DMS114 treated with DMSO at 0.1 percent for 48 hours (cell line): ENCODE measurements at regions not wholly inside any gene's neighbourhood (a gene's known extent, or its start where the extent isn't known, plus 50 kb on each side); places are given as distances from the start of the nearest gene placed in this dataset.
"Not testable (repeated sequence)": the region's sequence is repeated elsewhere in the genome, so short reads cannot be mapped to it uniquely, and the experiment has no call there.

ENCODE experiments used
- DNase-seq: peaks from one replicate; lab custom pipeline; 2025; ENCODE audit not compliant: unreplicated experiment; lab: John Stamatoyannopoulos, UW

GRCh38 chrX:96502507-96502906, 182.1 kb upstream of the DIAPH2 start:
- no peak for DNase-seq

DNA sequence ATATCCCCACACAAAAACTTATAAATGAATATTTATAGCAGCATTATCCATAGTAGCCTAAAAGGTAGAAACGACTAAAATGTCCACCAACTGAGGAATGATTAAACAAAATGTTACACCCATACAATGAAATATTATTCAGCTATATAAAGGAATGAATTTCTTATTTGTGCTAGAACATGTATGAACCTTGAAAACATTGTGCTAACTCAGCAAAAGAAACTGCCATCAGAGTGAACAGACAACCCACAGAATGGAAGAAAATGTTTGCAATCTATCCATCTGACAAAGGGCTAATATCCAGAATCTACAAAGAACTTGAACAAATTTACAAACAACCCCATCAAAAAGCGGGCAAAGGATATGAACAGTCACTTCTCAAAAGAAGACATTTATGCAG, 155.3 kb upstream of the DIAPH2 start:
- DNase-seq, result not testable (repeated sequence)

DNA sequence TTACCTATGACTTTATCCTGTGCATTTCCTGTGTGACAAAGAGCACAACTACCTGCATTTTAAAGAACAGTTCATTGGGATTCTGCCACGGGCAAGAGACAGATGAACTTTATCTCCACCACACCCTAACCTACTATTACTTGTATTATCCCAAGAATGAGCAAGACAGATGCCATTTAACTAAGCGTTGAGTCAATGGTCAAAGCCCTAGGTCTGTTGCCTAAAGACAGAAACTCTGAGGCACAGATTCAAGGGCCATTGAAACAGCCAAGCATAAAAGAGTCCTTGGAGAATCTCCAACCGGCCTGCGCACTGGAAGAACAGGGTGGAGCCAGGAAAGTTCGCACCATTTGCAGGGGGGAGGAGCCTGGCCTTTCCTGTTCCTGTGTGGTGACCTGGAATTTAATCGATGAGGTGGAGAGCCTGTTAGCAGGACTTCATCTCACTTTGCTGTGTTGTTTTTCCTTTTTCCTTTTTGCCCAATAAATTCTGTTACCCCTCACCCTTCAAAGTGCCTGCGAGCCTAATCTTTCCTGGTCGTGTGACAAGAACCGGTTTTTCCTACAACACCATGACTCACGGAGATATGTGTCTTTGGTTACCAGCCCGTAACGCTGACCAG, 146.4 kb upstream of the DIAPH2 start:
- no peak for DNase-seq

- no peak for DNase-seq
Measured at GRCh38 chrX:96540111-96540631, 144.5 kb upstream of the DIAPH2 start.

DNA sequence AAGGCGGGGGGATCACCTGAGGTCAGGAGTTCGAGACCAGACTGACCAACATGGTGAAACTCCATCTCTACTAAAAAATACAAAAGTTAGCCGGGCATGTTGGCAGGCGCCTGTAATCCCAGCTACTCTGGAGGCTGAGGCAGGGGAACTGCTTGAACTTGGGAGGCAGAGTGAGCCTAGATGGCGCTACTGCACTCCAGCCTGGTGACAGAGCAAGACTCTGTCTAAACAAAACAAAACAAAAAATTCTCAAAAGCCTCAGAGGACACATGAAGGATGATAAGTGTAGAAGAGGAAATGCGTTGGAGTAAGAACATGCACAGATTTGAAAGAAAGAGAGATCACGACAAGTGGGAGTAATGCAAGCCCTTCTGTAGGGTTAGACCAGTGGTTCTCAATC, 138.4 kb upstream of the DIAPH2 start:
- not testable (repeated sequence) for DNase-seq

GRCh38 chrX:96551322-96551872, 133.2 kb upstream of the DIAPH2 start:
- no peak for DNase-seq

DNA sequence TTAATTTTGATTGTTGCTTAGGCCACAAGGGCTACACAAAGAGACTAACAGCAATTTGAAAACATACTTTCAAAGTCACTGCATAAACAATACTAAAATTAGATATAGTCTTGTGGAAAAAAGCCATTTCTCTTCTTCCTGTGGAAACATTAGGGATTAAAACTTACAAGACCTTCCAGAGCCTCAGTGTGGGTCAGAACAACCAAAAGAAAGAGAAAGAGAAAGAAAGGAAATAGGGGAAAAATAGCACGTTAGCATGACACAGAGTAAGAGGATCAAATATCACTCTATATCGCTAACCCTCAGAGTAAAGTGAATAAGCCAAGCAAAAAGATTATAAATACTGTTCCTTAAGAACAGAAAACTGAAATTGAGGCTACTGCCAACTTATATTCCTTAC, 127.8 kb upstream of the DIAPH2 start:
- DNase-seq, result no peak

- not testable (repeated sequence) for DNase-seq
Measured at GRCh38 chrX:96561129-96561528, 123.5 kb upstream of the DIAPH2 start.

DNA sequence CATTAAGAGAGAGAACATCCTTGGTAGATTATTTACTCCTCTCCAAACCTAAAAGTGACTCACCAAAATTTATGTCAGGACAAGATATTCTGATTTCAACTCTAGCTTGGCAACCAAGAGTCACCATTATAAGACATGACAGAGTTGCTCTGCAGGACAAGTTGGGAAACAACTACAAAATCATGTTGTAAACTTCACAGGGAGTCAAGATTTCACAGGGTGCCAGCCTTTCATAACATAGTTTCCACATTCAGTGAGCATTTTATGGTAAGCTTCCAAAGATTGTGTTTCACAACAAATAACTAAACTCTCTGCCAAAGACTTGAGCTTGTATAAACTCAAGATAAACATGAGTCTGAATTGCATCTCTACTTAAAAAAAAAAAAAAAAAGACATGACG, 121.0 kb upstream of the DIAPH2 start:
- DNase-seq, result no peak

DNA sequence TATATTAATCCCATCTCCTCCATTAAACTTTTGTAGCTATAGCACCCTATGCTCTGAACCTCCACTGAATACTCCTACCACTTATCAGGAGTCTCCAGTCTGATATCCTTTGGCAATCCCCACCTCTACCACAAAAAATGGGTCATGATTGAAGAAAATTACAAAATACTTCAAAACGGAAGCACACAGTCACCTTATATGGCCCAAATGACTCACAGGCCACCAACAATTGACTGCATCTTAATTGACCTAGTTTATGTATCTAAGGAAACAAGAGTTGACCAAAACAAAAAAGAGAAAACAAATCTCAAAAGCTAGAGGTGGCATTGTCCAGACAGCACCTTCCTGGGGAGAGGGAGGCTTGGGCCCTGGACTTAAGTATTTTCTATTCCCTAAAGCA, 120.0 kb upstream of the DIAPH2 start:
- no peak for DNase-seq

- DNase-seq, result no peak
Measured at GRCh38 chrX:96566878-96567277, 117.8 kb upstream of the DIAPH2 start.

DNA sequence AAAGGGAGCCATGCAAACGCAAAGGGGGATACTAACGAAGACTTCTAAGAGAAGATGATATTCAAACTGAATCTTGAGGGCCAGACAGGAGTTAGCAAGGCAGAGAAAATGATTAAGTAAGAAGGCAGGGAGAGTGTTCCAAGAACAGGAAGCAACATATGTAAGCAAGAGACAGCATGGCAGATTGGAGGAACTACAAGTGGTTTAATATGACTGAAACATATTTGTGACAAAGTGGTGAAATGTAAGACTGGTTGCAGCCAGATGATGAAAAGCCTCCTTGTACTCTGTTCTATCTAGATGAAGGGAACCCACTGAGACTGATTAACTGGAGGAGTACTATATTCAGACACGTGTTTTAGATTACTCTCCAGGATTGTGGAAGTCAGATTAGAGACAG, 116.6 kb upstream of the DIAPH2 start:
- DNase-seq, result no peak

DNA sequence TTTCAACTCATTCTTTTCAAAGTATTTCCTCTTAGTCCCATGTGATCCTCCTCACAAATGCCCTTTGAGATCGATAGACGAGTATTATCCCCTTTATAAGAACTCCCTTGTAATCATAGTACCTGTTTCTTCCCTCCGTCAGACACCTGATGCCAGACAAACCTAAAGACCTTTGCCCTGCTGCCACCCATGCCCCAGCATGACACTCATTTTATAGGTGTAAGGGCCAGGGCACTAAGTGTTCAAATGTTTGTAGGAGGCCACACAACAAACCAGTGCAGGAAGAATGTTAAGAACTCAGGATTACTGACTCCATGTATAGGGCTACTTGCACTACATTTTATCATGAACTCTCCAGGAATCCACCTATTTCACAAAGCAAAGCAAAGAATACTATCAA, 115.6 kb upstream of the DIAPH2 start:
- no peak for DNase-seq

DNA sequence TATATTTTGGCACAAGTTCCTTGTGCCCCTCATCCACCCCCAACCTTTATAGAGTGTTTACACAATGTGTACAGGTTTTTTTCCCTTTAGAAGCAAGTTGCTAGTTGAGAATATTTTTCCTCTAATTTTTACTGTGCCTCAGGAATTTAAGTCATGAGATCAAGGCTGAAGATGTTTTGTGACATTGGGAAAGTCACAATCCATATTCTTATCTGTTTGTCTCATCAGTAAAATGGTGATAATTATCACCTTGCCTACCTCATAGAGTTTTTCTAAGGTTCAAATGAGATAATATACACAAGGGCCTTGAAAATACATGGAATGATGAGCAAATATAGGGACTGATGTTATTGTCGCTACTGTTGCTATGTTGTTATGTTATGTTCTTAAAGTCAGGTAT, 109.6 kb upstream of the DIAPH2 start:
- no peak for DNase-seq

DNA sequence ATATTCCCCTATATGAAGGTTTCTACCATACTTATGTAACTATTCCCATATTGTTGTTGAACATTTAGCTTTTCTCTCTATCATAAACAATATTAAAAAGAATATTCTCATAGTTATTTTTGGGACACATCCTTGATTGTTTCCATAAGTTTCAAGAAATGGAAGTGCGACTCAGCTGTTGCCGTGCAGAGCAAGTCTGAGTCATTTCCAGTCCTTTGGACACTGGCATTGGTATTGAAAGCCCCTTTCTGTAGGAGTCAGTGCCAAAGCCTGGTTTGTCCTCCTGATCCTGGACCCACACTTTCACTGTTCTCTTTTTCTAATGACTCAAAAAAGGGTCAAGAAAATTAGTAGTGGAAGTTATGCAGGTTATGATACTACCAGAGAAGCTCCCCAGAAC, 108.3 kb upstream of the DIAPH2 start:
- no peak for DNase-seq

- no peak for DNase-seq
Measured at GRCh38 chrX:96578781-96579180, 105.9 kb upstream of the DIAPH2 start.

DNA sequence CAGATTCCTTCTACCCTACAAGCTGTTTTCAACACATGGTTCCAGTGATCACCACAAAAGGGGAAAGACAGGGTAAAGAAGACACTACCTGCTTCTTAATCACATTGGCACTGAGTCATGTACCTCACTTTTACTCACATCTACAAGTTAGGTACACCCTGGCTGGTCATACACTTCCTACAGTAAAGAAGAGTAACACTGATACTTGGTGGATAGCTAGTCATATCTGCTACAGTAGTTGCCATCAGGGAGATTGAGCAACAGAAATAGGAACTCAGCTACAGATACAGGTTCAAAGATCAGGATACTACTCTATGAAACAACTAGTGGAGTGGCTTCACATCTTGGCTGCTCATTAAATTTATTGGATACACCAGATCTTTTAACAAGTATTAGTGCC, 105.4 kb upstream of the DIAPH2 start:
- no peak for DNase-seq

GRCh38 chrX:96590403-96590802, 94.2 kb upstream of the DIAPH2 start:
- DNase-seq, result no peak

DNA sequence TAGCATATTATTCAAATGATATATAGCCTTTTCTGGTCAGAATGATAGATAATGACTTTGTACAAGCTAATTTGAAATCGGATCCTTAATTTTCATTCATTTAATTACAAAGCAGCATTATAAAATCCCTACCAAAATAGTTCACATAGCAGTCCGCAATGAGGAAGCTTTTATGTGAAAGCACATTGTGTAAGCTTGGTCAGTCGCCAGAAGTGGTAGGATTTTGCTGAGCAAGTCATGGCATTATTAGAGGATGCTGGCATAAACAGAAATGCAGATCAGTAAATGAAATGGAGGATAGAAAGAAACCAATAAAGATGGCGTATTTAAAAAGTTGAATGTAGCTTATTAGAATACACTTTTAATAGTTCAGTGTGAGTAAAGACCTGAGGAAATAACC, 93.2 kb upstream of the DIAPH2 start:
- no peak for DNase-seq

- not testable (repeated sequence) for DNase-seq
Measured at GRCh38 chrX:96597847-96598246, 86.8 kb upstream of the DIAPH2 start.

GRCh38 chrX:96611619-96612362, 72.9 kb upstream of the DIAPH2 start:
- DNase-seq, result no peak

- no peak for DNase-seq
Measured at GRCh38 chrX:96615448-96615847, 69.2 kb upstream of the DIAPH2 start.
